Endothelial cell (in vitro differentiated cells): ENCODE measurements at regions not wholly inside any gene's neighbourhood (a gene's known extent, or its start where the extent isn't known, plus 50 kb on each side); places are given as distances from the start of the nearest gene placed in this dataset.

ENCODE experiments used
- DNase-seq: peaks from one replicate; pipeline ENCODE4 v3.0.0; 2021; ENCODE audit warnings: low spot score
- H3K27ac Mint-ChIP-seq: one replicate; pipeline ENCODE4 v1.8.0; 2021; ENCODE audit warnings: mixed read lengths, inconsistent platforms; ENCODE audit not compliant: unreplicated experiment
- H3K27me3 Mint-ChIP-seq: one replicate; pipeline ENCODE4 v1.8.0; 2021; ENCODE audit warnings: mild to moderate bottlenecking, moderate library complexity, mixed read lengths, inconsistent platforms; ENCODE audit not compliant: unreplicated experiment
- H3K36me3 Mint-ChIP-seq: one replicate; pipeline ENCODE4 v1.8.0; 2021; ENCODE audit warnings: mild to moderate bottlenecking, low read depth, mixed read lengths, inconsistent platforms; ENCODE audit not compliant: unreplicated experiment
- H3K4me1 Mint-ChIP-seq: one replicate; pipeline ENCODE4 v1.8.0; 2021; ENCODE audit warnings: mild to moderate bottlenecking, mixed read lengths, inconsistent platforms; ENCODE audit not compliant: unreplicated experiment
- H3K4me3 Mint-ChIP-seq: one replicate; pipeline ENCODE4 v1.8.0; 2021; ENCODE audit warnings: mild to moderate bottlenecking, mixed read lengths, inconsistent platforms; ENCODE audit not compliant: unreplicated experiment
- H3K9me3 Mint-ChIP-seq: one replicate; pipeline ENCODE4 v1.8.0; 2021; ENCODE audit warnings: mixed read lengths, inconsistent platforms; ENCODE audit not compliant: unreplicated experiment
- CTCF ChIP-seq: fragments of 200-600 bp; sonication (generic); IDR thresholded peaks from one replicate; pipeline ENCODE4 v1.5.0; 2021; ENCODE audit warnings: antibody characterized with exemption; ENCODE audit not compliant: unreplicated experiment

- Mint-ChIP-seq H3K27ac (peak overlapping the region; percentile 31), H3K9me3 (no peaks in the 10 kb centered on the region), H3K4me1 (peaks cover 23% of the 10 kb centered on the region), H3K27me3 (peaks cover 4% of the 10 kb centered on the region), H3K36me3 (no peaks in the 10 kb centered on the region), H3K4me3 (no peak overlapping the region)
- no peak for TF ChIP-seq CTCF
- no peak for DNase-seq
These were observed 73.2 kb upstream of the ZCCHC2 start for GRCh38 chr18:62449490-62450104.

- peak overlapping the region; percentile 49 for H3K27ac Mint-ChIP-seq
- H3K4me1 Mint-ChIP-seq: peaks cover 25% of the 10 kb centered on the region
- no peak for DNase-seq
- peaks cover 4% of the 10 kb centered on the region for H3K27me3 Mint-ChIP-seq
- no peak overlapping the region for H3K4me3 Mint-ChIP-seq
- no peaks in the 10 kb centered on the region for H3K9me3 Mint-ChIP-seq
- H3K36me3 Mint-ChIP-seq: no peaks in the 10 kb centered on the region
- no peak for TF ChIP-seq CTCF
These were observed 72.7 kb upstream of the ZCCHC2 start for GRCh38 chr18:62450175-62450545.

GRCh38 chr18:62450546-62451410, 72.0 kb upstream of the ZCCHC2 start:
- no peak overlapping the region for H3K4me3 Mint-ChIP-seq
- peak overlapping the region; percentile 49 for H3K27ac Mint-ChIP-seq
- no peaks in the 10 kb centered on the region for H3K36me3 Mint-ChIP-seq
- peaks cover 29% of the 10 kb centered on the region for H3K4me1 Mint-ChIP-seq
- H3K27me3 Mint-ChIP-seq: peaks cover 4% of the 10 kb centered on the region
- no peaks in the 10 kb centered on the region for H3K9me3 Mint-ChIP-seq
- TF ChIP-seq CTCF: no peak
- peak; percentile 60 for DNase-seq

GRCh38 chr18:62452280-62452831, 70.5 kb upstream of the ZCCHC2 start:
- Mint-ChIP-seq H3K27me3 (peaks cover 3% of the 10 kb centered on the region), H3K36me3 (no peaks in the 10 kb centered on the region), H3K27ac (no peak overlapping the region), H3K4me1 (peaks cover 27% of the 10 kb centered on the region), H3K4me3 (no peak overlapping the region), H3K9me3 (no peaks in the 10 kb centered on the region)
- no peak for TF ChIP-seq CTCF
- no peak for DNase-seq

GRCh38 chr18:62453864-62454263, 69.0 kb upstream of the ZCCHC2 start:
- H3K4me1 Mint-ChIP-seq: peaks cover 26% of the 10 kb centered on the region
- no peaks in the 10 kb centered on the region for H3K36me3 Mint-ChIP-seq
- TF ChIP-seq CTCF: no peak
- H3K27ac Mint-ChIP-seq: no peak overlapping the region
- DNase-seq: no peak
- no peaks in the 10 kb centered on the region for H3K9me3 Mint-ChIP-seq
- no peak overlapping the region for H3K4me3 Mint-ChIP-seq
- H3K27me3 Mint-ChIP-seq: peaks cover 3% of the 10 kb centered on the region
